ENCODE measurements at regions not wholly inside any gene's neighbourhood (a gene's known extent, or its start where the extent isn't known, plus 50 kb on each side); places are given as distances from the start of the nearest gene placed in this dataset.

DNA sequence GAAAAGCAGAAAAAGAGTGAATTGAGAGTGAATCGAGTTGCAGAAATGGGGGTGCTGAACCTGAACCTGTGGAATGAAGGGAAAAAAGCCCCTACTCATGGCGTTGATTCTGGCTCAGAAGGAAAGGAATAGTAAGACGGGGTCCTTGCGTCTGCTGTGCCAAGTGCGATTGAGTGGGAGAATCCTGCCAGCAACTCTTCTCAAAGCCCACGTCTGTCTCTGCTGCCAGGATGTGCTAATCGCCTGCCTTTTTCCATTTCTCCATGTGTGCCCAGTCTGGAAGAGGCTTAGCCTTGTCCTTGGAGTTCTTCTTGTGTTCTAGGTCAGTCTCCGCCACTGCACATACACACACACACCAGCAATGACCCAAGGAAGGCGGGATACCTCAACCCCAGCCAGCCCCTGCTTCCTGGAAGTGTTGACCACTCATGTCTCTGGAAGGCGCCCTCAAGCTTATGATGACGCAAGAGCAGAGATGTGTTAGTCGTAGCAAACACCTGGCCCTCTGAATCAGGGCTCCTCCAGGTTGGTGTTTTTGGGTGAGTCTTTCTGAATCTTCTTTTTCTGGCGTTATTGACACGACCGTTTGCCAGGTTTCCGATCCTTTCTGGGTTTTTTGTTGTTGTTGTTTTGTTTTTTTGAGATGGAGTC lies 262.4 kb upstream of the PROK2 start:
- no TSS peak for BruUV-seq (replicated peaks)
- CTCF ChIA-PET = no interaction called here
- Histone ChIP-seq H3K36me3 (ENCODE audit: insufficient read depth, low read length, poor library complexity, severe bottlenecking) (no peaks in the 10 kb centered on the region), H3K27ac (ENCODE audit: low read depth, low read length, poor library complexity, severe bottlenecking) (no peak overlapping the region), H3K4me3 (ENCODE audit: low read depth, low read length, poor library complexity, severe bottlenecking) (no peak overlapping the region), H3K27me3 (replicated peaks; ENCODE audit: insufficient read depth, low read depth, low read length, poor library complexity) (no peaks in the 10 kb centered on the region), H3K9me3 (ENCODE audit: low read depth, low read length, poor library complexity, severe bottlenecking) (no peaks in the 10 kb centered on the region), H3K4me1 (ENCODE audit: insufficient read depth, low read length, poor library complexity, severe bottlenecking) (no peaks in the 10 kb centered on the region)
- POLR2A ChIA-PET (ENCODE audit: low non-redundant PET) = no interaction called here
- no peak for DNase-seq (ENCODE audit: low spot score)
- TF ChIP-seq, protein P1, sequence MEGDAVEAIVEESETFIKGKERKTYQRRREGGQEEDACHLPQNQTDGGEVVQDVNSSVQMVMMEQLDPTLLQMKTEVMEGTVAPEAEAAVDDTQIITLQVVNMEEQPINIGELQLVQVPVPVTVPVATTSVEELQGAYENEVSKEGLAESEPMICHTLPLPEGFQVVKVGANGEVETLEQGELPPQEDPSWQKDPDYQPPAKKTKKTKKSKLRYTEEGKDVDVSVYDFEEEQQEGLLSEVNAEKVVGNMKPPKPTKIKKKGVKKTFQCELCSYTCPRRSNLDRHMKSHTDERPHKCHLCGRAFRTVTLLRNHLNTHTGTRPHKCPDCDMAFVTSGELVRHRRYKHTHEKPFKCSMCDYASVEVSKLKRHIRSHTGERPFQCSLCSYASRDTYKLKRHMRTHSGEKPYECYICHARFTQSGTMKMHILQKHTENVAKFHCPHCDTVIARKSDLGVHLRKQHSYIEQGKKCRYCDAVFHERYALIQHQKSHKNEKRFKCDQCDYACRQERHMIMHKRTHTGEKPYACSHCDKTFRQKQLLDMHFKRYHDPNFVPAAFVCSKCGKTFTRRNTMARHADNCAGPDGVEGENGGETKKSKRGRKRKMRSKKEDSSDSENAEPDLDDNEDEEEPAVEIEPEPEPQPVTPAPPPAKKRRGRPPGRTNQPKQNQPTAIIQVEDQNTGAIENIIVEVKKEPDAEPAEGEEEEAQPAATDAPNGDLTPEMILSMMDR (conservative IDR thresholded peaks at IDR 0.05; ENCODE audit: low read depth, low read length) = no peak
- no peak for TF ChIP-seq EZH2 (IDR thresholded peaks at IDR 0.05; ENCODE audit: borderline replicate concordance, low read depth, low read length, poor library complexity, severe bottlenecking)
- intact Hi-C loops (cut with micrococcal nuclease; ENCODE audit: unreplicated experiment) = no loop called here

DNA sequence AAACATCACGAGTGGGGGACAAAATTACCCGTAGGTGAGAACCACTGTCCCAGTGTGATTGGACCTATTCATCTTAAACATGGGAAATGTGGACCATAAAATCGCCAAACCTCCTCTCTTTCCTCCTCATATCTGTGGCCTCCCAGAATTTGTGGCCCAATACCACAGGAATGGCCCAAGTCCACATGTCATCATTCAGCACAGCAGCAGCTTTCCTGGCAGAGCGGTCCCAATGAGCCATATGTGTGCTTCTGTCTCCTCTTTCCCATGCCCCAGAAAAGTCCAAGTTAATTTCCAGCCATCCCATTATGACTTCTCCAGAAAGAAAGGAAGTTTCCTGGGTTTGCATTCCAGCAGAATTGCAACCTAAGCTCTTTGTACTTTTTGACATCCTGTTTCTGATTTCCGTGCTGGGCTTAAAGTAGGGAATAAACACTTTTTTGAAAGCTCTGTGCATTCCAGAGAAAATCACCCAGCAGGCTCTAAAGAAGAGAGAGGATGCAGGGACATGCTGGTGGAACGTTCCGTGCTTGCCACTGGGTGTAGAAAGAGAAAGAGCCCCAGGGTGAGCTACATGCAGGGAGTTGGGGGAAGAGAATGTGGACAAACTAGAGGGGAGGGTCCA lies 259.4 kb upstream of the PROK2 start:
- Histone ChIP-seq H3K4me3 (ENCODE audit: low read depth, low read length, poor library complexity, severe bottlenecking) (no peak overlapping the region), H3K27ac (ENCODE audit: low read depth, low read length, poor library complexity, severe bottlenecking) (no peak overlapping the region), H3K4me1 (ENCODE audit: insufficient read depth, low read length, poor library complexity, severe bottlenecking) (no peaks in the 10 kb centered on the region), H3K36me3 (ENCODE audit: insufficient read depth, low read length, poor library complexity, severe bottlenecking) (no peaks in the 10 kb centered on the region), H3K27me3 (replicated peaks; ENCODE audit: insufficient read depth, low read depth, low read length, poor library complexity) (no peaks in the 10 kb centered on the region), H3K9me3 (ENCODE audit: low read depth, low read length, poor library complexity, severe bottlenecking) (no peaks in the 10 kb centered on the region)
- intact Hi-C loops (cut with micrococcal nuclease; ENCODE audit: unreplicated experiment) = no loop called here
- CTCF ChIA-PET = no interaction called here
- POLR2A ChIA-PET (ENCODE audit: low non-redundant PET) = no interaction called here
- no TSS peak for BruUV-seq (replicated peaks)
- TF ChIP-seq, protein P1 (conservative IDR thresholded peaks at IDR 0.05; ENCODE audit: low read depth, low read length) = no peak
- no peak for TF ChIP-seq EZH2 (IDR thresholded peaks at IDR 0.05; ENCODE audit: borderline replicate concordance, low read depth, low read length, poor library complexity, severe bottlenecking)
- DNase-seq (ENCODE audit: low spot score) = no peak

DNA sequence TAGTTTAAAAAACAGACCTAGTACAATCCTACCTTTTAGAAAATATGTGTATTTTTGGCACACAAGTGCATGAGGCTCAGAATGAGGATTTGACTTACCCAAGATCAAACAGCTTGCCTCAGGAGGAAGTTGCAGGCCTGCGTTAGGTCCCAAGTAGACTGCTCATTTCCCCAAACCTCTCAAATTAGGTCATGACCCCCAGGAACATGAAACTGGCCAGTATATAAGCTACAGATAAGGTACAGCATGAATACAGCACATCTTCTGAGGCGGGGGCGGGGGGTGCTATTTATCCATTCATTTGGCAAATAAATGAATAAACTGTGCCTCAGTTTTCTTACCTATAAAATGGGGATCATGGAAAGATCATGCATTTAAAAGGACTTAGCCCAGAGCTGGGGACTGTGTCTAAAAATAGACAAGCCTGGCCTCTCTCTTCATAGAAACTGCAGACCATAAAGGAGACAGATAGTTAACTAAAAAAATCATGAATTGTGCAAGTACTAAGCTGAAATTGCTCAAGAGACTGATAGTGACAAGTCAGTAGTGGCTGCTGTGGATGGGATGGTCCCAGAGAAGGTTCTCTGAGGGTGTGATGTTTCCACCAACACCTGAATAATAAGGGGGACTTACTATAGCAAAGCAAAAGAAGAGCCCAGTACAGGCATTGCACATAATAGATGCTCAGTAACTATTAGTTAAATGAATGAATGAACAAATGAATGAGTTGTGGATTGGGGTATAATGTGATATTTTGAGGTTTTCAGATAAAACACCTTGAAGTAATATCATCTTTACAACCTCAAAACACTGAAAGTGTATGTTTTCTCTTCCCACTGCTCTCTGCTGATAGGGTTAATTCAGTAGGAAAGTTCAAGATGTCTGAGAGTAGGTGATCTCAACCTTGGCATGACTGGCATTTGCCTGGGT lies 258.5 kb upstream of the PROK2 start:
- intact Hi-C loops (cut with micrococcal nuclease; ENCODE audit: unreplicated experiment) = no loop called here
- H3K9me3 ChIP-seq (ENCODE audit: low read depth, low read length, poor library complexity, severe bottlenecking) = no peaks in the 10 kb centered on the region
- H3K4me3 ChIP-seq (ENCODE audit: low read depth, low read length, poor library complexity, severe bottlenecking) = no peak overlapping the region
- TF ChIP-seq, protein P1 (conservative IDR thresholded peaks at IDR 0.05; ENCODE audit: low read depth, low read length) = no peak
- no peak for TF ChIP-seq EZH2 (IDR thresholded peaks at IDR 0.05; ENCODE audit: borderline replicate concordance, low read depth, low read length, poor library complexity, severe bottlenecking)
- CTCF ChIA-PET = no interaction called here
- H3K36me3 ChIP-seq (ENCODE audit: insufficient read depth, low read length, poor library complexity, severe bottlenecking) = no peaks in the 10 kb centered on the region
- no peak for DNase-seq (ENCODE audit: low spot score)
- H3K27me3 ChIP-seq (replicated peaks; ENCODE audit: insufficient read depth, low read depth, low read length, poor library complexity) = no peaks in the 10 kb centered on the region
- H3K4me1 ChIP-seq (ENCODE audit: insufficient read depth, low read length, poor library complexity, severe bottlenecking) = no peaks in the 10 kb centered on the region
- POLR2A ChIA-PET (ENCODE audit: low non-redundant PET) = no interaction called here
- no TSS peak for BruUV-seq (replicated peaks)
- no peak overlapping the region for H3K27ac ChIP-seq (ENCODE audit: low read depth, low read length, poor library complexity, severe bottlenecking)
